Neutrophil (primary cell): ENCODE measurements at regions not wholly inside any gene's neighbourhood (a gene's known extent, or its start where the extent isn't known, plus 50 kb on each side); places are given as distances from the start of the nearest gene placed in this dataset.

Experiments
- H3K27ac ChIP-seq: fragments of 200-600 bp; sonication (generic); 2 replicates; pipeline ENCODE4 v1.5.1; 2016; ENCODE audit warnings: mild to moderate bottlenecking, moderate library complexity
- H3K27me3 ChIP-seq: fragments of 200-600 bp; sonication (generic); 2 replicates; pipeline ENCODE4 v1.6.0; 2016; ENCODE audit warnings: mild to moderate bottlenecking
- H3K36me3 ChIP-seq: fragments of 200-600 bp; sonication (generic); 2 replicates; pipeline ENCODE4 v1.5.1; 2017
- H3K4me1 ChIP-seq, 2 experiments: fragments of 200-600 bp in 1 of 2; sonication (generic) in 1 of 2; 1 replicate in 1 of 2; 2 replicates in 1 of 2; pipeline versions ENCODE4 v1.5.1 to v1.6.1; 2013 to 2016; ENCODE audit warnings: low read depth in 1 of 2, low read length in 1 of 2, mild to moderate bottlenecking in 1 of 2, moderate library complexity in 1 of 2; ENCODE audit not compliant: control insufficient read depth in 1 of 2, insufficient read depth in 1 of 2
- H3K4me3 ChIP-seq, 2 experiments: fragments of 200-600 bp in 1 of 2; sonication (generic) in 1 of 2; 1 replicate in 1 of 2; 2 replicates in 1 of 2; pipeline ENCODE4 v1.5.1; 2013 to 2016; ENCODE audit warnings: low read depth in 1 of 2, low read length in 1 of 2, mild to moderate bottlenecking in 1 of 2, moderate library complexity in 1 of 2
- H3K9me3 ChIP-seq: fragments of 200-600 bp; sonication (generic); 2 replicates; pipeline ENCODE4 v1.5.1; 2016
- CTCF ChIP-seq: fragments of 200-600 bp; sonication (generic); IDR thresholded peaks from 2 replicates; pipeline ENCODE4 v1.5.1; 2016; ENCODE audit warnings: antibody characterized with exemption

DNA sequence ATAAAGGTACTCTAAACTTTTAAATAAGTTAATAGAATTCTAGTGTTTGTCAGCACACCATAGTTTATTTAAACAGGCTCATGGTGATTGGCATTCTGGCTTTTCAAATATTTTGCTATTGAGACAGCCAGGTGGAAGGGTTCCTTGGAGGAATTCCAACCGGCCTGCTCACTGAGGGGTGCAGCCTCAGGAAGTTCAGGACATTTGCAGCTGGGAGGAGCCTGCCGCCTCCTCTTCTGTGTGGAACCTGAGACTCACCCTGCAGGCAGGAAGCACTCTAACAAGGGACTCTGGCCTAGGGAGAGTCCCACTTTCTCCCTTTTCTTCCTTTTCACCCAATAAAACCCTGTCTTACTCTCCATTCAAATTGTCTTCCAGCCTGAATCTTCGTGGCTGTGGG, 1328.0 kb downstream of the FSTL5 start:
- H3K9me3 ChIP-seq: no peaks in the 10 kb centered on the region
- TF ChIP-seq CTCF: no peak
- H3K27me3 ChIP-seq: no peaks in the 10 kb centered on the region
- H3K27ac ChIP-seq: no peak overlapping the region
- no peaks in the 10 kb centered on the region for H3K36me3 ChIP-seq
- H3K4me1 ChIP-seq: no peaks in the 10 kb centered on the region
- H3K4me3 ChIP-seq: no peak overlapping the region

- no peaks in the 10 kb centered on the region for H3K27me3 ChIP-seq
- no peak for TF ChIP-seq CTCF
- no peaks in the 10 kb centered on the region for H3K4me1 ChIP-seq
- H3K4me3 ChIP-seq: no peak overlapping the region
- H3K9me3 ChIP-seq: no peaks in the 10 kb centered on the region
- H3K36me3 ChIP-seq: no peaks in the 10 kb centered on the region
- H3K27ac ChIP-seq: no peak overlapping the region
Observed at GRCh38 chr4:160836431-160836830, 1327.4 kb downstream of the FSTL5 start.

- TF ChIP-seq CTCF: no peak
- Histone ChIP-seq H3K27me3 (no peaks in the 10 kb centered on the region), H3K4me1 (no peaks in the 10 kb centered on the region), H3K9me3 (no peaks in the 10 kb centered on the region), H3K4me3 (no peak overlapping the region), H3K27ac (no peak overlapping the region), H3K36me3 (no peaks in the 10 kb centered on the region)
Observed at GRCh38 chr4:160846121-160846520, 1317.7 kb downstream of the FSTL5 start.

DNA sequence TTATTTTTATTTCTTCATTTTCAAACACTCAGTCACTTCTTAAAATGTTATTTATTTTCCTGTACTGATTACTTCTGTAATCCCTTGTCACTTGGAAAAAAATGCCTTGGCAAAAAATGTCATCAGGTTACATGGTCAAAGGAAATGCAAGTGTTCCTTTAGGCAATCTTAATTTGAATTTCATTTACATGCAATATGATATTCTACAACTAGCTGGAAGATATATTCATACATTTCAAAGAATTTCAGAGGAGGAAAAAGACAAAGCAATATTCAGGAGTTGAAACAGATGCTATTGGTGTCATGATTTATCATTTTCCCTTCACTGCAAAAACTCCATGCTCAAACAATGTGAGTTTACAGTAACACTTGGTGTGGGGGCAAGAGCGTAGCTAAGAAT, 1316.6 kb downstream of the FSTL5 start:
- TF ChIP-seq CTCF: no peak
- H3K36me3 ChIP-seq: no peaks in the 10 kb centered on the region
- no peak overlapping the region for H3K27ac ChIP-seq
- H3K4me3 ChIP-seq: no peak overlapping the region
- no peaks in the 10 kb centered on the region for H3K27me3 ChIP-seq
- H3K4me1 ChIP-seq: no peaks in the 10 kb centered on the region
- H3K9me3 ChIP-seq: no peaks in the 10 kb centered on the region

DNA sequence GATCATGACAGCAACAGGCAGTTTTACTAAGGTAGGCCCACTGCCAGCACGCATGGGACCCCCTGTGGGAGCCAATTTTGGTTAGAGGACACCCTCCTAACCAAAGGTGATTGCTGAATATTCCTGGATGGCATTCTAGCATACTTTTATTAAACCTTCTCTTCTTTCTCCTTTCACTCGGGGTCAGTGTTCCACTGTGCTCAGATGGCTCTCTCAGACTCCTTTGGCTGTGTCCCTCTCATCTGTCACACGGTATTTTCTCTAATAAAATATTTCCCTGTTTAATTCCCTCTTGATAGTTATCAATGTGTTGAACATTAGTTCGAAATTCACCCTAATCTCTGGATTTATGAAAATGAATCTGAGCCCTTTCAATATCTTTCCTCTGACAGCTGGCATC, 1315.3 kb downstream of the FSTL5 start:
- no peaks in the 10 kb centered on the region for H3K36me3 ChIP-seq
- no peaks in the 10 kb centered on the region for H3K9me3 ChIP-seq
- no peaks in the 10 kb centered on the region for H3K4me1 ChIP-seq
- H3K27me3 ChIP-seq: no peaks in the 10 kb centered on the region
- TF ChIP-seq CTCF: no peak
- no peak overlapping the region for H3K4me3 ChIP-seq
- no peak overlapping the region for H3K27ac ChIP-seq
